Lung (tissue), 11 donors: ENCODE measurements at regions not wholly inside any gene's neighbourhood (a gene's known extent, or its start where the extent isn't known, plus 50 kb on each side); places are given as distances from the start of the nearest gene placed in this dataset.

Experiments
- ATAC-seq: fragments of 200-7000 bp; cut with Tn5 transposase; one replicate; pipeline ENCODE4 v1.9.1; 2020; ENCODE audit warnings: moderate number of reproducible peaks; ENCODE audit not compliant: insufficient read depth, low FRiP score
- DNase-seq, 3 donors: peaks; one replicate each; pipeline ENCODE4 v3.0.0-alpha.2; 2013 to 2017
- H3K27ac ChIP-seq, 2 donors: one replicate each; pipeline ENCODE4 v1.5.1; 2013; ENCODE audit warnings: mild to moderate bottlenecking in 2 of 2, moderate library complexity in 2 of 2, control low read depth in 1 of 2, inconsistent platforms in 1 of 2, low read depth in 1 of 2, low read length in 1 of 2
- H3K27me3 ChIP-seq, 3 donors: one replicate each; pipeline ENCODE4 v1.5.1; 2013; ENCODE audit warnings: low read length in 2 of 3; ENCODE audit not compliant: control insufficient read depth in 3 of 3, insufficient read depth in 3 of 3
- H3K36me3 ChIP-seq, 4 donors: one replicate each; pipeline ENCODE4 v1.5.1; 2013; ENCODE audit warnings: low read length in 4 of 4, mild to moderate bottlenecking in 1 of 4, moderate library complexity in 1 of 4; ENCODE audit not compliant: control insufficient read depth in 4 of 4, insufficient read depth in 4 of 4
- H3K4me1 ChIP-seq, 5 donors: one replicate each; pipeline ENCODE4 v1.5.1; 2013; ENCODE audit warnings: low read length in 5 of 5, mild to moderate bottlenecking in 2 of 5, moderate library complexity in 1 of 5; ENCODE audit not compliant: control insufficient read depth in 5 of 5, insufficient read depth in 5 of 5
- H3K4me3 ChIP-seq: one replicate; pipeline ENCODE4 v1.5.1; 2013; ENCODE audit warnings: mild to moderate bottlenecking, control low read depth, moderate library complexity
- H3K9ac ChIP-seq, 2 donors: one replicate each; pipeline ENCODE4 v1.5.1; 2013; ENCODE audit warnings: low read length in 2 of 2, control low read depth in 1 of 2; ENCODE audit not compliant: insufficient read depth in 1 of 2
- H3K9me3 ChIP-seq, 4 donors: one replicate each; pipeline ENCODE4 v1.5.1; 2013; ENCODE audit warnings: low read length in 3 of 4, mild to moderate bottlenecking in 1 of 4, moderate library complexity in 1 of 4; ENCODE audit not compliant: control insufficient read depth in 4 of 4, insufficient read depth in 3 of 4
- CTCF ChIP-seq: IDR thresholded peaks from 2 replicates; pipeline ENCODE4 v1.5.1; 2012; ENCODE audit warnings: mild to moderate bottlenecking; ENCODE audit errors: control extremely low read depth, extremely low read depth
- WGBS, 2 donors: extraction: QIAGEN DNeasy Blood & Tissue Kit; methylation state at CpG; one replicate each; pipeline ENCODE4 v1.1.7; 2013; 5-methylcytosine and 5-hydroxymethylcytosine counted together
- donor health status: control.
- donor health status: control.
- donor health status: Bipolar disorder and iron deficiency.
- donor health status: healthy.
- donor health status: DM: yes; HTN: yes; CAD: no.

- 87 to 89% methylated on average over 3 of the region's 3 CpGs for WGBS, 2 donors
- Histone ChIP-seq H3K27me3 (no peaks in the 10 kb centered on the region), H3K27ac (no peak overlapping the region), H3K36me3 (no peaks in the 10 kb centered on the region), H3K9me3 (peaks cover 0 to 2% (median 0%) of the 10 kb centered on the region in 4 donors), H3K4me3 (no peak overlapping the region), H3K4me1 (no peaks in the 10 kb centered on the region), H3K9ac (no peak overlapping the region)
- DNase-seq (no peak), ATAC-seq (no peak)
- no peak for TF ChIP-seq CTCF
Observed at GRCh38 chr2:14396533-14397083, 235.9 kb upstream of the LRATD1 start.

- no peak for TF ChIP-seq CTCF
- Histone ChIP-seq H3K4me3 (no peak overlapping the region), H3K27ac (no peak overlapping the region), H3K9ac (no peak overlapping the region), H3K27me3 (no peaks in the 10 kb centered on the region), H3K4me1 (no peaks in the 10 kb centered on the region), H3K36me3 (no peaks in the 10 kb centered on the region), H3K9me3 (peaks cover 0 to 2% (median 0%) of the 10 kb centered on the region in 4 donors)
- ATAC-seq (no peak), DNase-seq (no peak)
Observed at GRCh38 chr2:14398641-14399040, 233.9 kb upstream of the LRATD1 start.

- DNase-seq (no peak), ATAC-seq (no peak)
- Histone ChIP-seq H3K4me3 (no peak overlapping the region), H3K9me3 (no peaks in the 10 kb centered on the region), H3K27ac (no peak overlapping the region), H3K27me3 (no peaks in the 10 kb centered on the region), H3K9ac (no peak overlapping the region), H3K36me3 (no peaks in the 10 kb centered on the region), H3K4me1 (no peaks in the 10 kb centered on the region)
- WGBS, 2 donors, result 29 to 44% methylated on average over 4 of the region's 4 CpGs
- TF ChIP-seq CTCF, result no peak
Observed at GRCh38 chr2:14401873-14402272, 230.6 kb upstream of the LRATD1 start.

GRCh38 chr2:14408695-14409094, 223.8 kb upstream of the LRATD1 start:
- no peak overlapping the region for H3K27ac ChIP-seq
- H3K36me3 ChIP-seq, result no peaks in the 10 kb centered on the region
- WGBS, 2 donors, result 61 to 71% methylated on average over 3 of the region's 3 CpGs
- no peaks in the 10 kb centered on the region for H3K27me3 ChIP-seq
- no peak overlapping the region for H3K4me3 ChIP-seq
- DNase-seq, result no peak
- no peak overlapping the region for H3K9ac ChIP-seq
- no peak for ATAC-seq
- no peak for TF ChIP-seq CTCF
- H3K9me3 ChIP-seq, result no peaks in the 10 kb centered on the region
- no peaks in the 10 kb centered on the region for H3K4me1 ChIP-seq
